ENCODE measurements at regions not wholly inside any gene's neighbourhood (a gene's known extent, or its start where the extent isn't known, plus 50 kb on each side); places are given as distances from the start of the nearest gene placed in this dataset.

- TF ChIP-seq CTCF (IDR thresholded peaks at IDR 0.05), result no peak
- TF ChIP-seq POLR2A (IDR thresholded peaks at IDR 0.05), result no peak
Observed at GRCh38 chr13:56412856-56413255, 727.9 kb upstream of the PRR20A start.

Data from Peyer's patch (tissue), 4 donors.